GM21619 (cell line): ENCODE measurements at regions not wholly inside any gene's neighbourhood (a gene's known extent, or its start where the extent isn't known, plus 50 kb on each side); places are given as distances from the start of the nearest gene placed in this dataset.

Experiments
- ATAC-seq: cut with Tn5 transposase; IDR thresholded peaks from one replicate; pipeline ENCODE4 v1.9.1; 2021; ENCODE audit not compliant: unreplicated experiment

DNA sequence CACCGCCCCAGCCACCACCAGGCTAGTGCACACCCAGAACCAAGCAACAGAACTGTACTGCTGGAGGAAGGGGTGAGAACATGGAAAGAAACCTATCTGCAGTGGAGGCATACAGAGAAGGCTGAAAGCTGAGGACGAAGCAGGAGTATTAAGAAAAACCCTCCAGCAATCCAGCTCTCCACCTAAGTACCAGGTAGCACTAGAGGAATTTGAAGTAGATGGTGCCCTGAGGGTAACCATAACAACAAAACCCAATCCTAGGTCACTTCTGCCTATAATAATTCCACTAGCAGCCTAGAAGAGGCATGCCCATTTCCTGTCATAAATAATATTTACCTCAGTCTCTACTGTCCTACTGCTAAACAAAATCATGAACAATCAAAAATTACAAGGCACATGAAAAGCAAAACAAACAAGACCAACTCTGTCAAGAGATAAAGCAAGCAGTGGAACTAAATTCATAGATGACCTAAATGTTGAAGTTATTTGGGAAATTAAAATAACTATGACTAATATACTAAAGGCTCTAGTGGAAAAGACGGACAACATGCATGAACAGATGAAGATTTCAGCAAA lies 51.1 kb downstream of the HYCC1 start:
- no peak for ATAC-seq

DNA sequence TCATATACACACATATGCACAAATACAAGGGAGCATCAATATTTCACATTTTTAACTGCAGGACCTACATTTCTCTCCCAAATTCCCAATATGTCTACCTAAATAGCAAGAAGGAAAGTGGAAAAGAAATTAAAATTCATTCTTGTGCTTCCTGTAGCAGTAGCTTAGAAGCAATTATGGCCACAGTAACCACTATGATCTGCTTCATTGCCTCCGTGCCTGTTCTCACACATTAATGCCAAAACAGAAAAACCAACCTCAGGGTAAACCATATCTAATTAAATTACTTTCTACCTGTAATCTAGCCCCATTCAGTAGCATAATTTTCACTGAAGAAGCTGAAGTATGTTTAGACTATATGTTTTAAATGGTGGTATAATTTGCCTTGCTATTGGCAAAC lies 55.2 kb downstream of the HYCC1 start:
- ATAC-seq, result no peak

DNA sequence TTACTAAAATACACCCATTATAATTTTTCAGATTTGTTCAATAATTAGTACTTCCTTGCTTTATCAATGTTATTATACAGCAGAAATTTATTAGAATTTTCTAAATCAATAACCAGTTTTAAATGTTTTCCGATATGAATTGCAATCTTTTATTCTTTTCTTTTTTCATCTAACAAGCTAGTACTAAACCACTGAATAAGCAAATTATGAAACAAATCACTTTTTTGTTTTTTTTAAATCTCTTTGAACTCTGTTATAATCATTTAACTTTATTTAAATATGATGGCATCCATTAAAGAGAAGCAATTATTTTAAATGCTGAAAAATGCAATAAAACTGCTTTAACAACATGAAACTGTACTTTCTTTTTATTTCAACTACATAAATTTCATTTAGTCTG lies 59.7 kb downstream of the HYCC1 start:
- no peak for ATAC-seq

DNA sequence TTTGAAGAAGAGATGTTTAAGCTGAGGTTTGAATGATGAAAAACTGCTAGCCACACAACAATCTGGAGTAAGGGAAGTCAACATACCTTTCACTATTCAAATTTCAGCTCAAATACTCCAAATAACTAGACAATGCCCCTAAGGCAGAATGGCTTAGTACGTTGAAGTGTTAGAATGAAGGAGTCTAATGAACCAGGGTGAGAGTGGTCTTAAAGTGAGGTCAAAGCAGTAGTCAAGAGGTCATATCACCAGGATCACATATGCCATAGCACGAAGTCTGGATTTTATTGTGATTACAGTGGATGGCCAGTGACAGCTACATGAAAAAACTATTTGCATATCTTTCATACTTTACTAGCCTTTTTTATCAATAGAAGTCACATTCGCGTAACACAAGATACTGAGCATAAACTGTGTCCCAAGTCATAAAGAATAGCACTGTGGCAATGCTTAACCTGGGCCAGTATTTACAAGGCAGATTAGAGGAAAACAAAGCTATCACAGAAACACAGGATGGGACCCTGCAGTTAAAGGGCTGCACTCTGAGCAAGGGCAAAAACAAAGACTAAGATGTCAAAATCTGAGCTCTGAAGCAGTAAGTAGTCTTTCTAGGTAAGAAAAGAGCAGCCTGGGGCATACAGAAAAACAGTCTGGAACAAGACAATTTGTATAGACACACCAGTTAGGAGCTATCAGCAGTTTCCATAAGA lies 61.5 kb downstream of the HYCC1 start:
- ATAC-seq, result no peak

DNA sequence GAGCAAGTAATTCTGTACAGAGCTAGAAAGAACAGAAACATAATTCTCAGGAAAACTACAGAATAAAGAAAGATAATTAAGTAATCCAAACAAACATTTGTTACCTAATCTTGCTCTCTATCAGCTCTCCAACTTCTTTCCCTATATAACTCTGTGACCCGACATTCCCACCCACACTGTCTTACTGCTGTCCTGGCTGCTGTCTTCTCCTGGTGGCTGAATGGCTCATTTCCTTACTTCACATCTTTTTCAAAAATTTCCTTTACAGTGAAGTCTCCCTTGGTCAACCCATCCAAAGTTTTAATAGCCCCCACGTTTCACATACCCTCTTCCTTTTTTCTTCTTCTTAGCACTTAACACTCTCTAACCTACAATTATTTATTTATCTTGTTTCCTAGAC lies 64.0 kb downstream of the HYCC1 start:
- ATAC-seq, result no peak

DNA sequence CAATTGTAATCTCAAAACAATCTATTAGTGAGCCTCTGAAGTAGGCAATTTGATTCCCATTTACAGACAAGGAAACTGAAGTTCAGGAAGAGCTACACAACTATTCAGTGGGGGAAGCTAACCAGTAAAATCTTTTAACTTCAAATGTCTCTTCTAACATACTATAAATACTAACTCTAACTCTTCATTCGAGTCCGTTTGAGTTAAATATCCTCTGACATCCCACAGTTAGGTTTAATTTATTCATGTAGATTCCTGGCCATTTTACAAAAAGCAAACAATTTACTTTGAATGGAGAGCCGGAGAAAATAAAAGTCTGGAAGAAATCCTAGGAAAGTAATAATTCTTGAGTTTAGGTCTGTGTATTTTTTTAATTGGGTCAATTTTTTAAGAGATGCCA lies 64.7 kb downstream of the HYCC1 start:
- no peak for ATAC-seq

DNA sequence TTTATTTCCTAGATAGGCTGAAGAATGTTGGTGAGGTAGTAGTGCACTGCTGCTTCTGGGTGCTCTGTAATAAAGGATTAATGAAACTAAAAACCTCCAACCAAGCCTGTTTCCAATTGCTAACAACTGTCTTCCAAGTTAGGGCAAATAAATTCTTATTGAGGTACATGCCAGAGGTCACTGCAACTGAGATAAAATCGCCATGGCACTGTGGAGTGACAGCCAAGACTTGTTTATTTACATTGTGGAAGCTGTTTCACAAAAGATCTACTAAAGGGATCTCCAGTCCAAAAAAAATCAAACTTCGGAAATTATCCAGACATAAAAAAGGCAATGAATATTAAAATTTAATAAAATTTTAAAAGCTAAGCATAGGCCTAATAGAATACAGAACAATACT lies 65.2 kb downstream of the HYCC1 start:
- no peak for ATAC-seq

DNA sequence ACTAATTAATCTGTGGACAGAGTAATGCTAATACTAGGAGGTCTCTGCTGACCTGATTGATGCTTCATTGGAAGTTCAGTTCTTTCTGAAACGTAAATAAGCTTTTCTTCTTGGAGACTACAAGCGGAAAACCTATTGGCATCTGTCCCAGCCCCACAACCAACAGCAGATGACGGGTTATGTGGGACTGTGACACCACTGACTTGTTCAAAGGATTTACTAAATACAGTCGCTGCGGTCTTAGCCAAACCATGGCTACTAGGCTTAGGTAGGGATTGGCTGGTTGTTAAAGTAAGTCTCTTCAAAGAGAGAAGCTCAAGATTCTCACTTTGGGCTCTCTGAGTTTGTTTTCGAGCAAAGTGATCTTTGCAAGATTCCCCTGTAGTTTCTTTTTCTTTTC lies 68.3 kb downstream of the HYCC1 start:
- ATAC-seq, result no peak

DNA sequence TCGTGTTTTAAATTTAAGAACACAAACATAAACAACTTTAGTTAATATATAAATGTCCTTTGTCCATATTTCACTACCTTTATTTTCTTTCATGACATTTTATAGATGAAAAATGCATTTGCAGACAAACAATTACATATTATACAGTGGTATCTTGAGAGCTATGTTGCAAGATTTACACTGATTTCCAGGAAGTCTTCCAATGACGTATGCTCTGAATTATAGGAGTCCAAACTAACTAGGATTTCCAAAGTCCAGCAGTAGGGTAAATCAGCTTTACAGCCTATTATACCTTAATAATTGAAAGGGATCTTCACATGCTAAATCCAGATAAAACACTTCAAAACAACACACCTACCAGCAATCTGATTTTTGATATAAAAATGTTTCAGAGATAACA lies 69.4 kb downstream of the HYCC1 start:
- no peak for ATAC-seq

DNA sequence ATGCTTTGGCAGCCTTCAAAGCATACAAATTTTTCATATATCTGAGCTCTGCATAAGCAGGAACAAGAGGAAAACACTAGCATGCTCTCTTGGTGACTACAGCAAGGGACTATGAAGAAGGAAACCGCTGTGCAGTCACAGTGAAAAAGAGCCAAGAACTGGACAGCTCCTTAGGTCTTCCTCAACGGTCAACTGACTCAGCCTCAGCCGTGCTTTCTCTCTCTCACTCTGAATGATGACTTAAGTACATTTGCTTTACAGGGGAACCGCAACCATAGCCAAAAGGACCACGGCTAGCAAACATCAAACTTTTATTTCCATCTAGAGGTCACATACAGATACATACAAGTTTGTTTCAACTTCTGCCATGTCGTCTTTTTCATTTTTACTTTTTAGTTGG lies 69.9 kb downstream of the HYCC1 start:
- no peak for ATAC-seq

DNA sequence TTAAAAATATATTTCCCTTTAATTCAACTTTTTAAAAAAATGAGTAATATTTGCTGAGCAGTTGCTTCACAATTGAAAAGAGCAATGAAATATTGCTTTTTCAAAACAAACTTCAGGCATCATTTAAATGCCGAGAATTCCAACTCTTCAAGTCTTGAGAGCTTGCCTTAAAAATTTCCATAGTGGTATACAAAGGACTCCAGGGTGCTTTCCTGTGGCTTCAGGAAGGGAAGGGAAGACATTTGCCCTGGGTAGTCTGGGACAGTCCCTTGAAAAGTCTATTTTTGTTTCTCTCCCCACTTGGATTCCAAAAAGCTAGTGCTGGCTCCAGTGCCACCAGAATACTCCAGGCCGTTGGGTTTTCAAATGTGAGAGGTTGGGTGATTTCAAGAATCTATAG lies 71.7 kb downstream of the HYCC1 start:
- no peak for ATAC-seq

DNA sequence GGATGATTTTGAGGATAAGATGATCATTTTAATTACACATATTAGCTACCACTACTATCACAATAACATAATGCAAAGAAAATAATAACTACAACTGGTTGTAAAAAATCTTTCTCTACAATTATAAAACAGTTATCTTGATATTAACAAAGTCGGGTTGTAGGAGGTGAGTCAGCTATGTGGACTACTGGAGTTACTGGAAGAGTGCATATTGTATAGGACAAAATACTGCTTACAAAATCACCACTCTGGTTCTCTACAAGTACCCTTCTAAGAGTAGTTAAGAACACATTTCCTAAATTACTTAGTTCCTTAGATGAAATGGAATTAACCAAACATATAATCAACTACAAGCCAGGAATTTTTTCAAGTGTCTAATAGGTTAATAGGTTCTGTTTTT lies 74.1 kb downstream of the HYCC1 start:
- ATAC-seq, result no peak

DNA sequence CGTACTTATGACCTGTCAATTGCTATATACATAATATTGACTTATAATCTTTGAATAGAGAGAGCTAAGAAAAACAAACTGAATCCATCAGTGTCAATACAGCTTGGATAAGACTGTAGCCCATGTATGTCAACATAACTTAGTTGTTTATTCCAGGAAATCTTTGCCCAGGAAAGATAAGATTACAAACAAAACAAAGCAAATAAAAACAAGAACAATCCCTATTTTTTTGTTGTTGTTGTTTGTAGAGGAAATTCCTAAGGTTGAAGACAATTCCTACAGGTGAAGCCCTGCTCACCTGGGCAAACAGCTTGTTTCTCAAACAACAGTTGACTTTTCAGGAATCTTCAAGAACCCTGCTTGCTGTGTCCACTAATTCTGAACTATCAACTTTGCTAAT lies 76.0 kb downstream of the HYCC1 start:
- ATAC-seq, result no peak

DNA sequence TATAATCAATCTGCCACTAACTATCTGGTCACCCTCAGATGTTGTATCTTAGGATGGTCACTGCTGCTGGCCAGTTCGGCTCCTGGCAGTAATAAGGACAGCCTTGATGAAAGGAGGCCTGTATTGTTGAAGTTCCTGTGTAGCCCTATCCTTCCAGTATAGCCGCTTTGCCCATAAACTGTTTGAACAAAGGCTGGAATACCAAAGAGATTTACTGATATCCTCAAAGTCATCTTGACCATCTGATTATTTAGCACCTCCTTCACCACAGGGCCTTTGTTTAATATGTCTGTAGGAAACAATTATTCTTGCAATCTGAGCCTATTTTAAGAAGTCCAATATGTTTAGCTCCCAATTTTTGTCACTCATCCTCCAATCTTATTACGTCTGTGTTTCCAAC lies 77.7 kb downstream of the HYCC1 start:
- ATAC-seq, result no peak

DNA sequence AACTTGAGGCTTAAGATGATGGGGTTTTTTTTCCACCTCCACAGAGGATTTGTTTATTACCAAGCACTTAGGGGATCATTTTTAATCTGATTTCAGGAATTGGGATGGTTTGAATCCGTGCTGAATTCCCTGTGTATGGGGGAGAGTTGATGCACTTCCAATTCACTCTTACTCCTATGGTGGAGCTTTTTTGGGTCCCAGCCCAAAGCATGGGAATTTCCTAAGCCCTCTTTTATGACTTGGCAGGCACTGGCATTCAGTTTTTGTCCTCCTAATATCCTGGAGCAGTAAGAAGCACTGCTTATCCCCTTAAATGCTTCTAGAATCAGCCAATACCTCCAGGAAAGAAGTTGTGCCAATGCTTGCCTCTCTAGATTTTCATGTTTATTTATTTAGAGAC lies 78.7 kb downstream of the HYCC1 start:
- no peak for ATAC-seq

DNA sequence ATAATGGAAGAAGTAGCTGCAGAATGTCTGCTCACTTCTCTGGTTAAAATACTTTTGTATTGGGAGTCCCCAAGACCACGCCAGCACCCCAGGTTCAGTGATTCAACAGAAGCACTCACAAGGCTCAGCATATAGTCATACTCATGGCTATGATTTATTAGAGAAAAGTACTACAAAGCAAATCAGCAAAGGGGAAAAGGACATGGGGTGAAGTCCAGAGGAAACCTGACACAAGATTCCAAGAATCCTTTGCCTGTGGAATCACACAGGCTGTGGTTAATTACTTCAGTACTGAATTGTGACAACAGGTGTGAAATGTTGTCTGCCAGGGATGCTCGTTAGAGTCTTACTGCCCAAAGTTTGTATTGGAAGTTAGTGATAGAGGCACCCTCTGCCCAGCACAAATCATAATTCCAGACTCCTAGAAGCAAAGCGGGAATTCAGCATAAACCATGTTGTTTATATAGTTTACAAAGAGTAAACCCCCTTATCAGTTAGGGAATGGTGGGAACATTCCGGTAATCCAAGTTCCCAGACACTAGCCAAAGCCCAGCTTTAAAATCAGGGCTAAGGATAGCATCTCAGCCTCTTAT lies 79.4 kb downstream of the HYCC1 start:
- no peak for ATAC-seq

DNA sequence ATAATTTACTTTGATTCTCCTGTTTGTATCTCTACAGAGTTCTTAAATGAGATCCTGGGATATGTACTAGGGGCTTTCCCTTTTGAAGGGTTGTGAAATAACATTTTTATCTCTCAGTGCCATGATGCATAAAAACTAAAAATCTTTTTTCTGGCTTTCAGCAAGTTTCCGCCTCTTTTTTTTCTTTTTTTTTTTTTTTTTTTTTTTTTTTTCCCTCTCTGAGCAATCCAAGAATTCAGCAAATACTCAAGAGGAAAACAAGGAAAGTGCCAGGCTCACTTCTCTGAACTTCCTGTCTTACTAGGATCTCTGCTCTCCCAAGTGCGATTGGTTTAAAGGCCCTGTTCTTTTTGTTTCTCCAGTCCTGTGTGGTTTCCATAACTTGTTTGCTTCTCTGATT lies 79.9 kb downstream of the HYCC1 start:
- ATAC-seq, result no peak

DNA sequence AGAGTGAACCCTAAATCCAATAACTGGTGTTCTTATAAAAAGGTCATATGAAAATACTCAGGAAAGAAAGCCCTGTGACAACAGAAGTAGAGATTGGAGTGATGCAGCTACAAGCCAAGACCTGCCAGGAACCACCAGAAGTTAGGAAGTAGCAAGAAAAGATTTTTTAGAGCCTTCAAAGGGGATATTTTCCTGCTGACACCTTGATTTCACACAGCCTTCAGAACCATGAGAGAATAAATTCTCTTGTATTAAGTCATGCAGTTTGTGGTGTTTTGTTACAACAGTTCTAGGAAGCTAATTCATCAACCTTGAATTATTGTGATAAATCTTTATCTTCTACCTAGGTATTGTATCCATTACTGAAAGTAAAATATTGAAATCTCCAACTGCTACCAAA lies 81.0 kb downstream of the HYCC1 start:
- ATAC-seq, result no peak

DNA sequence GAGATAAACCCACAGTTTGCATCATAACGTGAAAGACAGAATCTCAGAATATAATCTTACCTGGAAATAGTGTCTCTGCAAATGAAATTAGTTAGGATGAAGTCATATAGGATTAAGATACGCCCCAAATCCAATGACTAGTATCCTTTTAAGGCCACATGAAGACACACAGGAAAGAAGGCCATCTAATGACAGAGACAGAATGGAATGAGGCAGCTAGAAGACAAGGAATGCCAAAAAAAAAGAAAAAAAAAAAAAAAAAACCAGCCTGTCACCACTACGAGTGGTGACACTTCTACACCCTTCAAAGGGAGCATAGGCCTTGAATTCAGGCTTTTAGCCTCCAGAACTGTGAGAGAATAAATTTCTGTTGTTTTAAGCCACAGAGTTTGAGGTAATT lies 82.9 kb downstream of the HYCC1 start:
- ATAC-seq, result no peak

DNA sequence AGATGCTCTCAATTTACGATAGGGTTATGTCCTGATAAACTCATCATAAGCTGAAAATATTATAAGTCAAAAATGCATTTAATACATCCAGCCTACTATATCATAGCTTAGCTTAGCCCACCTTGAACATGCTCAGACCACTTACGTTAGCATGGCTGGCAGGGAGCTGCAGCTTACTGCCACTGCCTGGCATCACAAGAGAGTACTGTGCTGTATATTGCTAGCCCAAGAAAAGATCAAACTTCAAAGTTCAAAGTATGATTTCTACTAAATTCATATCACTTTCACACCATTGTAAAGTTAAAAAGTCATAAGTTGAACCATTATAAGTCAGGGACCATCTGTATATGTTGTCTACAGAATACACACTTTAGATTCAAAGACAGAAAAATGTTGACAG lies 91.6 kb downstream of the HYCC1 start:
- no peak for ATAC-seq

DNA sequence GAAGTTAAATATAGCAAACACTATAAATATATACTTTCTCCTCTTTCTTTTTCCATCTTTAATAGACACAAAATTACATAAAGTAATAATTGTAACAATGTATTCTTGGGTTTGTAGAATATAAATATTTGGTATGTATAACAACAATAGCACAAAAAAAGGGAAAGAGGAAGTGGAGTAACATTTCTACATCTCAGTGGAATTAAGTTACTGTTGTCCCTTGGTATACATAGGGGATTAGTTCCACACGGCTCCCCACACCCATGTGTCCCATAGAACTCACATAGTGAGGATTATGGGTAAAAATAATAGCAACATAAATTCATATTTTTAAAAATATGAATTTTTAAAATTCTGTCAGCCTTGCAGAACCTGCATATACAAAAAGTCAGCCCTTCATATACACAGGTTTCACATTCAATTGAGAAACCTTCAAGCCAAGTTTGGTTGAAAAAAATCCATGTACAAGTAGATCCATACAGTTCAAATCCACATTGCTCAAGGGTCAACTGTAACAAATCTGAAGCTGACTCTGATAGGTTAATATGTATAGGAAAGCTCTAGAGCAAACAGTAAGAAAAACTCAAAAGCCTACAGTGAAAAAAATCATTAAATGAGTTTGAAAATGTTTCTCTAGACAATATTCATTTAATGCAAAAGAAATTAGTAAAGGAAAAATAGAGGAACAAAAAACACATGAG lies 92.4 kb downstream of the HYCC1 start:
- no peak for ATAC-seq

DNA sequence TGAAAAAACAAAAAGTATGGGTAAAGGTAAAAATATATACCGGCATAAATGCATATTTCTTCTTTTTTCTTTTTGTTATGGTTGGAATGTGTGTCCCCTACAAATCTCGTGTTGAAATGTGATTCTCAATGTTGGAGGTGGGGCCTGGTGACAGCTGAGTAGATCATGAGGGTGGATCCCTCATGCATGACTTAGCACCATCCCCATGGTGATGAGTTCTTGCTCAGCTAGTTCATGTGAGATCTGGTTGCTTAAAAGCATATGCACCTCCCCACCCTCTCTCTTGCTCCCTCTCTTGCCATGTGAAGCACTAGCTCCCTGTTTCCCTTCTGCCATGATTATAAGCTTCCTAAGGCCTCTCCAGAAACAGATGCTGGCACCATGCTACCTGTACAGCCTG lies 93.3 kb downstream of the HYCC1 start:
- no peak for ATAC-seq
